Mammary epithelial cell (primary cell): ENCODE measurements at regions not wholly inside any gene's neighbourhood (a gene's known extent, or its start where the extent isn't known, plus 50 kb on each side); places are given as distances from the start of the nearest gene placed in this dataset.

Experiments
- EZH2 ChIP-seq: IDR thresholded peaks from 2 replicates; pipeline ENCODE4 v1.6.1; 2012; ENCODE audit warnings: low read length, inconsistent platforms, borderline replicate concordance
- TF ChIP-seq, protein P1 (sequence below), 2 donors: IDR thresholded peaks in 1 of 2; conservative IDR thresholded peaks in 1 of 2; 2 replicates each; pipeline ENCODE4 v1.5.1; 2011 to 2012; ENCODE audit warnings: inconsistent platforms in 2 of 2, low read length in 2 of 2, mild to moderate bottlenecking in 2 of 2, control low read depth in 1 of 2, low read depth in 1 of 2; ENCODE audit not compliant: insufficient read depth in 1 of 2; ENCODE audit errors: extremely low read depth in 1 of 2

- TF ChIP-seq, protein P1, sequence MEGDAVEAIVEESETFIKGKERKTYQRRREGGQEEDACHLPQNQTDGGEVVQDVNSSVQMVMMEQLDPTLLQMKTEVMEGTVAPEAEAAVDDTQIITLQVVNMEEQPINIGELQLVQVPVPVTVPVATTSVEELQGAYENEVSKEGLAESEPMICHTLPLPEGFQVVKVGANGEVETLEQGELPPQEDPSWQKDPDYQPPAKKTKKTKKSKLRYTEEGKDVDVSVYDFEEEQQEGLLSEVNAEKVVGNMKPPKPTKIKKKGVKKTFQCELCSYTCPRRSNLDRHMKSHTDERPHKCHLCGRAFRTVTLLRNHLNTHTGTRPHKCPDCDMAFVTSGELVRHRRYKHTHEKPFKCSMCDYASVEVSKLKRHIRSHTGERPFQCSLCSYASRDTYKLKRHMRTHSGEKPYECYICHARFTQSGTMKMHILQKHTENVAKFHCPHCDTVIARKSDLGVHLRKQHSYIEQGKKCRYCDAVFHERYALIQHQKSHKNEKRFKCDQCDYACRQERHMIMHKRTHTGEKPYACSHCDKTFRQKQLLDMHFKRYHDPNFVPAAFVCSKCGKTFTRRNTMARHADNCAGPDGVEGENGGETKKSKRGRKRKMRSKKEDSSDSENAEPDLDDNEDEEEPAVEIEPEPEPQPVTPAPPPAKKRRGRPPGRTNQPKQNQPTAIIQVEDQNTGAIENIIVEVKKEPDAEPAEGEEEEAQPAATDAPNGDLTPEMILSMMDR (conservative IDR thresholded peaks at IDR 0.05 in 1 of 2, IDR thresholded peaks at IDR 0.05 in 1 of 2; ENCODE audit: extremely low read depth in 1 of 2, insufficient read depth in 1 of 2, low read depth in 1 of 2, low read length in 2 of 2): no peak
- TF ChIP-seq EZH2: no peak
Observed at GRCh38 chr20:29085625-29086024, 2171.8 kb upstream of the DEFB115 start.
